HepG2 (cell line): ENCODE measurements at regions not wholly inside any gene's neighbourhood (a gene's known extent, or its start where the extent isn't known, plus 50 kb on each side); places are given as distances from the start of the nearest gene placed in this dataset.

Source experiments
- ATAC-seq: fragments of 200-7000 bp; cut with Tn5 transposase; 3 replicates; pipeline ENCODE4 v1.9.1; 2020; ENCODE audit warnings: mild to moderate bottlenecking, moderate library complexity
- BruUV-seq: library from RNA; stranded (reverse); fragments of 400-500 nt; replicated peaks from 2 replicates; lab custom pipeline; 2021; lab: Mats Ljungman, UMichigan
- CTCF ChIA-PET: fragments of 300-600 bp; formaldehyde crosslinking; extraction: SDS; loops from one replicate; lab custom pipeline; 2021; ENCODE audit warnings: low total read pairs, inconsistent platforms, low intra/inter-chr PET ratio; lab: Yijun Ruan, JAX
- POLR2A ChIA-PET: fragments of 350-600 bp; sonication (Branson Sonifier 250); formaldehyde crosslinking; loops from one replicate; lab custom pipeline; 2020; ENCODE audit warnings: antibody characterized with exemption, inconsistent platforms; lab: Yijun Ruan, JAX
- DNase-seq: peaks from one replicate; pipeline ENCODE4 v3.0.0-alpha.2; 2015; ENCODE audit warnings: low spot score
- FAIRE-seq: peaks from 3 replicates; lab custom pipeline; 2011; peaks lifted over from hg19 to GRCh38; lab: Jason Lieb, UNC
- H2AFZ ChIP-seq: one replicate; pipeline ENCODE4 v1.6.1; 2011; ENCODE audit warnings: low read length, inconsistent platforms
- H3K27ac ChIP-seq: fragments of 300-600 bp; 3 replicates; pipeline ENCODE4 v1.8.0; 2011; ENCODE audit warnings: mixed run types, mild to moderate bottlenecking, mixed read lengths, low read length, inconsistent platforms; ENCODE audit not compliant: insufficient read depth; ENCODE audit errors: extremely low read length
- H3K27me3 ChIP-seq, 2 experiments: fragments of 200-600 bp in 1 of 2; 2 replicates in 1 of 2; 3 replicates in 1 of 2; pipeline versions ENCODE4 v1.6.0 to v1.8.0; 2011; ENCODE audit warnings: low read length in 2 of 2, mild to moderate bottlenecking in 2 of 2, moderate library complexity in 2 of 2, inconsistent platforms in 1 of 2; ENCODE audit not compliant: insufficient read depth in 2 of 2, control insufficient read depth in 1 of 2
- H3K36me3 ChIP-seq, 2 experiments: fragments of 200-600 bp in 1 of 2; replicated peaks in 1 of 2; 2 replicates in 1 of 2; 3 replicates in 1 of 2; pipeline versions ENCODE4 v1.5.1 to v1.8.0; 2011; ENCODE audit warnings: low read length in 2 of 2, inconsistent platforms in 1 of 2; ENCODE audit not compliant: insufficient read depth in 2 of 2, control insufficient read depth in 1 of 2
- H3K4me1 ChIP-seq: 2 replicates; pipeline ENCODE4 v1.5.1; 2012; ENCODE audit warnings: low read length, inconsistent platforms; ENCODE audit not compliant: insufficient read depth
- H3K4me2 ChIP-seq: 2 replicates; pipeline ENCODE4 v1.6.0; 2011; ENCODE audit warnings: low read depth, low read length, inconsistent platforms
- H3K4me3 ChIP-seq, 3 experiments: fragments of 200-600 bp in 1 of 3; sonication (generic), shearing (Covaris generic) in 1 of 3; replicated peaks in 1 of 3; 2 replicates each; pipeline ENCODE4 v1.5.1; 2011 to 2016; ENCODE audit warnings: low read length in 3 of 3, inconsistent platforms in 2 of 3, low read depth in 2 of 3, mild to moderate bottlenecking in 2 of 3, control low read depth in 1 of 3, mixed read lengths in 1 of 3; ENCODE audit not compliant: insufficient read depth in 1 of 3
- H3K79me2 ChIP-seq: one replicate; pipeline ENCODE4 v1.6.1; 2011; ENCODE audit warnings: low read length, inconsistent platforms; ENCODE audit not compliant: insufficient read depth
- H3K9ac ChIP-seq: 2 replicates; pipeline ENCODE4 v1.6.0; 2011; ENCODE audit warnings: mild to moderate bottlenecking, low read depth, low read length, inconsistent platforms; ENCODE audit not compliant: insufficient read depth
- H3K9me3 ChIP-seq: 2 replicates; pipeline ENCODE4 v1.5.1; 2012; ENCODE audit warnings: mild to moderate bottlenecking, low read length
- H4K20me1 ChIP-seq: 2 replicates; pipeline ENCODE4 v1.6.0; 2011; ENCODE audit warnings: inconsistent platforms, mild to moderate bottlenecking, low read length, moderate library complexity; ENCODE audit not compliant: insufficient read depth
- MLXIP ChIP-seq: sonication (generic); formaldehyde crosslinking; IDR thresholded peaks from 2 replicates; pipeline ENCODE4 v1.9.0; 2021; ENCODE audit warnings: missing genetic modification reagents, borderline replicate concordance
- NFIC ChIP-seq: IDR thresholded peaks from 2 replicates; pipeline ENCODE4 v1.6.1; 2012; ENCODE audit warnings: mild to moderate bottlenecking, low read length, inconsistent platforms
- PPARG ChIP-seq: conservative IDR thresholded peaks from 2 replicates; pipeline ENCODE4 v1.6.1; 2016; ENCODE audit warnings: missing biosample characterization, missing genetic modification reagents
- REXO4 ChIP-seq: sonication (generic); formaldehyde crosslinking; IDR thresholded peaks from 2 replicates; pipeline ENCODE4 v1.8.0; 2022; ENCODE audit warnings: missing genetic modification reagents, mild to moderate bottlenecking, borderline replicate concordance
- SIN3A ChIP-seq: IDR thresholded peaks from 2 replicates; pipeline ENCODE4 v1.6.1; 2011; ENCODE audit warnings: low read depth, mild to moderate bottlenecking, control low read depth, low read length, borderline replicate concordance
- SIX1 ChIP-seq: sonication (generic); formaldehyde crosslinking; IDR thresholded peaks from 2 replicates; pipeline ENCODE4 v1.4.0; 2020; ENCODE audit warnings: missing genetic modification reagents, borderline replicate concordance
- ZNF20 ChIP-seq: sonication (generic); formaldehyde crosslinking; IDR thresholded peaks from 2 replicates; pipeline ENCODE4 v1.4.0; 2020; ENCODE audit warnings: mild to moderate bottlenecking, moderate library complexity, missing genetic modification reagents
- WGBS: methylation state at CpG from one replicate; pipeline ENCODE4 v1.1.6; 2017; ENCODE audit warnings: low lambda C conversion rate; 5-methylcytosine and 5-hydroxymethylcytosine counted together
- in situ Hi-C: cut with HindIII; loops from 2 replicates; pipeline ENCODE4 v1.10.0; 2017; ENCODE audit warnings: low pct_unique_long_range_greater_than_20kb; ENCODE audit not compliant: extremely low pct_ligation_motif_present
- intact Hi-C: fragments of 100-400 bp; cut with micrococcal nuclease; formaldehyde crosslinking; loops from one replicate; pipeline ENCODE4 v1.10.0; 2022; ENCODE audit not compliant: unreplicated experiment
- TF ChIP-seq, protein P1 (sequence below): sonication (generic); formaldehyde crosslinking; conservative IDR thresholded peaks from 2 replicates; pipeline ENCODE4 v1.8.0; 2022; ENCODE audit warnings: mild to moderate bottlenecking, moderate library complexity, missing genetic modification reagents
- TF ChIP-seq, protein P2 (sequence below): sonication (generic); formaldehyde crosslinking; IDR thresholded peaks from 2 replicates; pipeline ENCODE4 v1.4.0; 2020; ENCODE audit warnings: missing genetic modification reagents
- TF ChIP-seq, protein P3 (sequence below): IDR thresholded peaks from 2 replicates; pipeline ENCODE4 v1.6.1; 2018; ENCODE audit warnings: missing genetic modification reagents, mild to moderate bottlenecking, missing compliant biosample characterization

GRCh38 chr1:192724670-192725069 lies 84.2 kb upstream of the RGS2 start (continued):
- TF ChIP-seq MLXIP (CRISPR knock-in tag) (no peak), PPARG (CRISPR knock-in tag) (no peak), SIX1 (CRISPR knock-in tag) (no peak), REXO4 (CRISPR knock-in tag) (no peak)
- TF ChIP-seq, protein P1, sequence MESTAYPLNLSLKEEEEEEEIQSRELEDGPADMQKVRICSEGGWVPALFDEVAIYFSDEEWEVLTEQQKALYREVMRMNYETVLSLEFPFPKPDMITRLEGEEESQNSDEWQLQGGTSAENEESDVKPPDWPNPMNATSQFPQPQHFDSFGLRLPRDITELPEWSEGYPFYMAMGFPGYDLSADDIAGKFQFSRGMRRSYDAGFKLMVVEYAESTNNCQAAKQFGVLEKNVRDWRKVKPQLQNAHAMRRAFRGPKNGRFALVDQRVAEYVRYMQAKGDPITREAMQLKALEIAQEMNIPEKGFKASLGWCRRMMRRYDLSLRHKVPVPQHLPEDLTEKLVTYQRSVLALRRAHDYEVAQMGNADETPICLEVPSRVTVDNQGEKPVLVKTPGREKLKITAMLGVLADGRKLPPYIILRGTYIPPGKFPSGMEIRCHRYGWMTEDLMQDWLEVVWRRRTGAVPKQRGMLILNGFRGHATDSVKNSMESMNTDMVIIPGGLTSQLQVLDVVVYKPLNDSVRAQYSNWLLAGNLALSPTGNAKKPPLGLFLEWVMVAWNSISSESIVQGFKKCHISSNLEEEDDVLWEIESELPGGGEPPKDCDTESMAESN (CRISPR knock-in tag): no peak

DNA sequence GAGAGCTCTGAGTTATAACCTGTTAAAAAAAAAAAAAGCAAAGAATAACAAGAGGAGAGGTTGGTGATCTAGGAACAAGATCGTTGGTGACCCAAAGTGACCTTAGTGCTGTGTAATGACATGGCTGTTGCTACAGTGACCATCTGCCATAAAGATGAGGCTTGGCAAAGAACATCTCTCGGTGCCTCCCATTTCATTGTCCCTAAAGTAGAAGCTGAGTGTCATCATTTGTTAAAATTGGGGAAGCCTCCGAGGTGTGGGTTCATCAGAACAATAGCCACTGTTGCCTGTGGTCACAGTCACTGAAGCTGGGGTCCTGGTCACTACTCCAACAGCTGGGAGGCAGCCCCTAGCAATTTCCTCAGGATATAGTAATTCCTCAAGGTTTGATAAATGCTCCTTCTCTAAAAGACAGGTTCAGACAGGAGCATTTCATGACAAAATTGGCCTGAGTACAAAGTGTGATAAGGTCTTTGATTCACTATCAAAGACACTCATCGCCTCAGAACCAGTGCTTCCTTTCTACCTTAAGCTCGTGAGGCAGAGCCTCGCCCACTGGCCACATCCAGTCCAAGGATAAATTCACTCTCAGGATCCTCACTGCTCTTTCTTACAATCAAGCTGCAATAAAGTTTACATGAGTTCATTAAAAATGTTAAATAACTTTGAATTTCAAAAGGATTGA lies 81.9 kb upstream of the RGS2 start:
- H3K27me3 ChIP-seq: peaks cover 0 to 1% of the 10 kb centered on the region in 2 experiments; a peak in 1 of 5 replicates
- no TSS peak for BruUV-seq
- TF ChIP-seq, protein P2, sequence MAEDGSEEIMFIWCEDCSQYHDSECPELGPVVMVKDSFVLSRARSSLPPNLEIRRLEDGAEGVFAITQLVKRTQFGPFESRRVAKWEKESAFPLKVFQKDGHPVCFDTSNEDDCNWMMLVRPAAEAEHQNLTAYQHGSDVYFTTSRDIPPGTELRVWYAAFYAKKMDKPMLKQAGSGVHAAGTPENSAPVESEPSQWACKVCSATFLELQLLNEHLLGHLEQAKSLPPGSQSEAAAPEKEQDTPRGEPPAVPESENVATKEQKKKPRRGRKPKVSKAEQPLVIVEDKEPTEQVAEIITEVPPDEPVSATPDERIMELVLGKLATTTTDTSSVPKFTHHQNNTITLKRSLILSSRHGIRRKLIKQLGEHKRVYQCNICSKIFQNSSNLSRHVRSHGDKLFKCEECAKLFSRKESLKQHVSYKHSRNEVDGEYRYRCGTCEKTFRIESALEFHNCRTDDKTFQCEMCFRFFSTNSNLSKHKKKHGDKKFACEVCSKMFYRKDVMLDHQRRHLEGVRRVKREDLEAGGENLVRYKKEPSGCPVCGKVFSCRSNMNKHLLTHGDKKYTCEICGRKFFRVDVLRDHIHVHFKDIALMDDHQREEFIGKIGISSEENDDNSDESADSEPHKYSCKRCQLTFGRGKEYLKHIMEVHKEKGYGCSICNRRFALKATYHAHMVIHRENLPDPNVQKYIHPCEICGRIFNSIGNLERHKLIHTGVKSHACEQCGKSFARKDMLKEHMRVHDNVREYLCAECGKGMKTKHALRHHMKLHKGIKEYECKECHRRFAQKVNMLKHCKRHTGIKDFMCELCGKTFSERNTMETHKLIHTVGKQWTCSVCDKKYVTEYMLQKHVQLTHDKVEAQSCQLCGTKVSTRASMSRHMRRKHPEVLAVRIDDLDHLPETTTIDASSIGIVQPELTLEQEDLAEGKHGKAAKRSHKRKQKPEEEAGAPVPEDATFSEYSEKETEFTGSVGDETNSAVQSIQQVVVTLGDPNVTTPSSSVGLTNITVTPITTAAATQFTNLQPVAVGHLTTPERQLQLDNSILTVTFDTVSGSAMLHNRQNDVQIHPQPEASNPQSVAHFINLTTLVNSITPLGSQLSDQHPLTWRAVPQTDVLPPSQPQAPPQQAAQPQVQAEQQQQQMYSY (CRISPR knock-in tag): no peak
- TF ChIP-seq NFIC: no peak
- no peak for TF ChIP-seq SIN3A
- TF ChIP-seq, protein P3, sequence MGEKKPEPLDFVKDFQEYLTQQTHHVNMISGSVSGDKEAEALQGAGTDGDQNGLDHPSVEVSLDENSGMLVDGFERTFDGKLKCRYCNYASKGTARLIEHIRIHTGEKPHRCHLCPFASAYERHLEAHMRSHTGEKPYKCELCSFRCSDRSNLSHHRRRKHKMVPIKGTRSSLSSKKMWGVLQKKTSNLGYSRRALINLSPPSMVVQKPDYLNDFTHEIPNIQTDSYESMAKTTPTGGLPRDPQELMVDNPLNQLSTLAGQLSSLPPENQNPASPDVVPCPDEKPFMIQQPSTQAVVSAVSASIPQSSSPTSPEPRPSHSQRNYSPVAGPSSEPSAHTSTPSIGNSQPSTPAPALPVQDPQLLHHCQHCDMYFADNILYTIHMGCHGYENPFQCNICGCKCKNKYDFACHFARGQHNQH: no peak
- TF ChIP-seq ZNF20 (CRISPR knock-in tag): no peak
- no peak overlapping the region for H3K27ac ChIP-seq
- POLR2A ChIA-PET: no interaction called here
- no peak for ATAC-seq
- 59% methylated on average over 5 of the region's 6 CpGs for WGBS
- H3K4me2 ChIP-seq: no peak overlapping the region
- H3K36me3 ChIP-seq: no peaks in the 10 kb centered on the region
- FAIRE-seq: no peak
- H3K9me3 ChIP-seq: no peaks in the 10 kb centered on the region
- no peaks in the 10 kb centered on the region for H4K20me1 ChIP-seq
- H3K79me2 ChIP-seq: no peaks in the 10 kb centered on the region
- in situ Hi-C loops: no loop called here
- H2AFZ ChIP-seq: no peak overlapping the region
- no peak for DNase-seq
- H3K4me3 ChIP-seq: no peak overlapping the region
- intact Hi-C loops: no loop called here
- CTCF ChIA-PET: no interaction called here
- peaks cover 5% of the 10 kb centered on the region for H3K4me1 ChIP-seq
- H3K9ac ChIP-seq: no peak overlapping the region
